ENCODE measurements at regions not wholly inside any gene's neighbourhood (a gene's known extent, or its start where the extent isn't known, plus 50 kb on each side); places are given as distances from the start of the nearest gene placed in this dataset.

- ATAC-seq = no peak
- no peak for TF ChIP-seq ISL1 (CRISPR knock-in tag; IDR thresholded peaks at IDR 0.05)
- TF ChIP-seq RARB (CRISPR knock-in tag; IDR thresholded peaks at IDR 0.05) = no peak
- TF ChIP-seq ESRRG (CRISPR knock-in tag; IDR thresholded peaks at IDR 0.05) = no peak
- TF ChIP-seq OSR1 (CRISPR knock-in tag; IDR thresholded peaks at IDR 0.05) = no peak
- TF ChIP-seq SNAI2 (CRISPR knock-in tag; IDR thresholded peaks at IDR 0.05) = no peak
- no peak for TF ChIP-seq GLIS3 (CRISPR knock-in tag; IDR thresholded peaks at IDR 0.05)
- TF ChIP-seq ZFP30 (CRISPR knock-in tag; IDR thresholded peaks at IDR 0.05) = no peak
- no peak for TF ChIP-seq PPARA (CRISPR knock-in tag; IDR thresholded peaks at IDR 0.05; ENCODE audit: borderline replicate concordance)
- TF ChIP-seq ZC3H10 (CRISPR knock-in tag; IDR thresholded peaks at IDR 0.05) = no peak
- TF ChIP-seq CSRNP3 (CRISPR knock-in tag; IDR thresholded peaks at IDR 0.05) = no peak
- no peak for TF ChIP-seq TSHZ2 (CRISPR knock-in tag; IDR thresholded peaks at IDR 0.05)
- no peak for TF ChIP-seq TOX (CRISPR knock-in tag; IDR thresholded peaks at IDR 0.05; ENCODE audit: borderline replicate concordance)
- TF ChIP-seq POU6F1 (CRISPR knock-in tag; IDR thresholded peaks at IDR 0.05; ENCODE audit: borderline replicate concordance, low read depth) = no peak
- TF ChIP-seq CREB5 (CRISPR knock-in tag; IDR thresholded peaks at IDR 0.05; ENCODE audit: low read depth) = no peak
- TF ChIP-seq ZNF565 (CRISPR knock-in tag; conservative IDR thresholded peaks at IDR 0.05; ENCODE audit: low read depth) = no peak
- TF ChIP-seq ZNF8 (CRISPR knock-in tag; IDR thresholded peaks at IDR 0.05) = no peak
- no peak for TF ChIP-seq TCF4 (CRISPR knock-in tag; IDR thresholded peaks at IDR 0.05; ENCODE audit: borderline replicate concordance)
Observed at GRCh38 chr10:3478153-3478552, 305.6 kb upstream of the PITRM1 start.

- ATAC-seq = no peak
- TF ChIP-seq ARNTL (CRISPR knock-in tag; IDR thresholded peaks at IDR 0.05; ENCODE audit: borderline replicate concordance, low read depth) = no peak
- no peak for TF ChIP-seq PATZ1 (CRISPR knock-in tag; IDR thresholded peaks at IDR 0.05; ENCODE audit: borderline replicate concordance)
- TF ChIP-seq TCF4 (CRISPR knock-in tag; IDR thresholded peaks at IDR 0.05; ENCODE audit: borderline replicate concordance) = no peak
- TF ChIP-seq ZC3H10 (CRISPR knock-in tag; IDR thresholded peaks at IDR 0.05) = no peak
- no peak for TF ChIP-seq BACH2 (CRISPR knock-in tag; IDR thresholded peaks at IDR 0.05; ENCODE audit: borderline replicate concordance)
- TF ChIP-seq CSDC2 (CRISPR knock-in tag; IDR thresholded peaks at IDR 0.05) = no peak
- no peak for TF ChIP-seq ZFP30 (CRISPR knock-in tag; IDR thresholded peaks at IDR 0.05)
- TF ChIP-seq CREB5 (CRISPR knock-in tag; IDR thresholded peaks at IDR 0.05; ENCODE audit: low read depth) = no peak
- no peak for TF ChIP-seq RARB (CRISPR knock-in tag; IDR thresholded peaks at IDR 0.05)
- TF ChIP-seq CSRNP3 (CRISPR knock-in tag; IDR thresholded peaks at IDR 0.05) = no peak
- no peak for TF ChIP-seq OSR1 (CRISPR knock-in tag; IDR thresholded peaks at IDR 0.05)
Observed at GRCh38 chr10:3477683-3478082, 305.1 kb upstream of the PITRM1 start.
